ENCODE measurements at regions not wholly inside any gene's neighbourhood (a gene's known extent, or its start where the extent isn't known, plus 50 kb on each side); places are given as distances from the start of the nearest gene placed in this dataset.

DNA sequence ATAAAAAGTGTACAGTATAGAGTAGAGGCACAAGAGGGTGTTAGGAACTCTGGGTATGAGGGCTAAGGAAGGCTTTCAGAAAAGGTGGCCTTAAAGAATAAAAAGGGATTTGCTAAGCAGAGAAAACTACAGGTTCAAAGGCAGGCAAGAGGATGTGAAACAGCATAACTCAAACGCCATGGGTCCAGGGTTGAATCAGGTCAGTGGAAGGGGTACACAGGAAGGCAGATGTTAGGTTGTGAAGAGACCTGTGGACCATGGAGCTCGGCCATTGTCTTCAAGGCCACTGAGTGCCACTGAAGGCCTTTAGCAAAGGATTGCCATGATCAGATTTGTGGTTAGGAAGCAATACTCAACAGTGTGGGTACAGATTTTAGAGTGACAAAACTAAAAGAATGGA is 108.2 kb upstream of the FAM98A start:
- no peaks in the 10 kb centered on the region for H4K20me1 ChIP-seq (ENCODE audit: insufficient read depth)
- POLR2A ChIA-PET = no interaction called here
- WGBS (ENCODE audit: low lambda C conversion rate) = 0% methylated on average over 2 of the region's 2 CpGs

DNA sequence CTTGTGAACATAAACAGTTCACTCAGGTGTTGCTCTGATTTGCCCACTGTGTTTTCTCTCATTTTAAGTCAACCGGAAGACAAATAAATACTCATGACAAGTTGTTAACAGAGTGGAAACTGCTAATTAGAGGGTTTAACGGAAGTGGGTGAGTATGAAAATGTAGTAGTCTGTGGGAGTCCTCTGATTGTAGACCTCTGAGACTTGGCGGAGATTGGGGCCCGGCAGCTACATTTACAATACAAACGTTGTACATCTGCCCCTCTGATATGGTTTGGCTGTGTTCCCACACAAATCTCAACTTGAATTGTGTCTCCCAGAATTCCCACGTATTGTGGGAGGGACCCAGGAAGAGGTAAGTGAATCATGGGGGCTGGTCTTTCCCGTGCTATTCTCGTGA is 107.3 kb upstream of the FAM98A start:
- CTCF ChIA-PET = interaction anchor here (1.3 kb wide), 1 partner anchor 43 kb away, joined by 3 read pairs; no protein-coding TSS in a partner anchor
- TF ChIP-seq GABPA (IDR thresholded peaks at IDR 0.05; ENCODE audit: low read depth) (no peak), RCOR1 (IDR thresholded peaks at IDR 0.05; ENCODE audit: low read length) (no peak), TCF12 (IDR thresholded peaks at IDR 0.05) (no peak), JUND (IDR thresholded peaks at IDR 0.05) (no peak), NRF1 (IDR thresholded peaks at IDR 0.05; ENCODE audit: low read depth, low read length) (no peak), MEF2A (IDR thresholded peaks at IDR 0.05; ENCODE audit: borderline replicate concordance, low read depth) (no peak), EP300 (IDR thresholded peaks at IDR 0.05; ENCODE audit: borderline replicate concordance in 1 of 2, low read depth in 1 of 2, low read length in 1 of 2) (no peak)
- TF ChIP-seq, protein P1, sequence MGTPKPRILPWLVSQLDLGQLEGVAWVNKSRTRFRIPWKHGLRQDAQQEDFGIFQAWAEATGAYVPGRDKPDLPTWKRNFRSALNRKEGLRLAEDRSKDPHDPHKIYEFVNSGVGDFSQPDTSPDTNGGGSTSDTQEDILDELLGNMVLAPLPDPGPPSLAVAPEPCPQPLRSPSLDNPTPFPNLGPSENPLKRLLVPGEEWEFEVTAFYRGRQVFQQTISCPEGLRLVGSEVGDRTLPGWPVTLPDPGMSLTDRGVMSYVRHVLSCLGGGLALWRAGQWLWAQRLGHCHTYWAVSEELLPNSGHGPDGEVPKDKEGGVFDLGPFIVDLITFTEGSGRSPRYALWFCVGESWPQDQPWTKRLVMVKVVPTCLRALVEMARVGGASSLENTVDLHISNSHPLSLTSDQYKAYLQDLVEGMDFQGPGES (IDR thresholded peaks at IDR 0.05; ENCODE audit: low read depth, low read length) = no peak
- TF ChIP-seq, protein P2, sequence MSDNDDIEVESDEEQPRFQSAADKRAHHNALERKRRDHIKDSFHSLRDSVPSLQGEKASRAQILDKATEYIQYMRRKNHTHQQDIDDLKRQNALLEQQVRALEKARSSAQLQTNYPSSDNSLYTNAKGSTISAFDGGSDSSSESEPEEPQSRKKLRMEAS (IDR thresholded peaks at IDR 0.05; ENCODE audit: low read depth) = no peak
- TF ChIP-seq, protein P3, sequence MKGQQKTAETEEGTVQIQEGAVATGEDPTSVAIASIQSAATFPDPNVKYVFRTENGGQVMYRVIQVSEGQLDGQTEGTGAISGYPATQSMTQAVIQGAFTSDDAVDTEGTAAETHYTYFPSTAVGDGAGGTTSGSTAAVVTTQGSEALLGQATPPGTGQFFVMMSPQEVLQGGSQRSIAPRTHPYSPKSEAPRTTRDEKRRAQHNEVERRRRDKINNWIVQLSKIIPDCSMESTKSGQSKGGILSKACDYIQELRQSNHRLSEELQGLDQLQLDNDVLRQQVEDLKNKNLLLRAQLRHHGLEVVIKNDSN (IDR thresholded peaks at IDR 0.05; ENCODE audit: borderline replicate concordance, low read depth) = no peak

More for the DNA sequence above, 108.2 kb upstream of the FAM98A start:
- DNase-seq = no peak
- no peak overlapping the region for H2AFZ ChIP-seq (ENCODE audit: low read depth)
- no peaks in the 10 kb centered on the region for H3K36me3 ChIP-seq (replicated peaks in 1 of 2; ENCODE audit: control insufficient read depth in 1 of 2, insufficient read depth in 2 of 2, low read length in 1 of 2)
- no peaks in the 10 kb centered on the region for H3K4me1 ChIP-seq (ENCODE audit: control insufficient read depth in 1 of 2, insufficient read depth in 2 of 2, low read depth in 1 of 2, low read length in 1 of 2)
- no peak overlapping the region for H3K4me3 ChIP-seq (ENCODE audit: low read depth in 2 of 2, low read length in 1 of 2)
- TF ChIP-seq FOSL2 (IDR thresholded peaks at IDR 0.05; ENCODE audit: borderline replicate concordance, low read depth) (no peak), TEAD4 (IDR thresholded peaks at IDR 0.05; ENCODE audit: borderline replicate concordance, insufficient read depth) (no peak), MXI1 (IDR thresholded peaks at IDR 0.05; ENCODE audit: low read depth, low read length) (no peak), NFIC (IDR thresholded peaks at IDR 0.05; ENCODE audit: borderline replicate concordance) (no peak), SMC3 (IDR thresholded peaks at IDR 0.05; ENCODE audit: low read depth, low read length) (no peak), EP300 (IDR thresholded peaks at IDR 0.05; ENCODE audit: borderline replicate concordance in 1 of 2, low read depth in 1 of 2, low read length in 1 of 2) (no peak), YY1 (IDR thresholded peaks at IDR 0.05; ENCODE audit: low read depth) (no peak), RFX5 (IDR thresholded peaks at IDR 0.05; ENCODE audit: low read length) (no peak), NRF1 (IDR thresholded peaks at IDR 0.05; ENCODE audit: low read depth, low read length) (no peak), FOXJ3 (CRISPR knock-in tag; IDR thresholded peaks at IDR 0.05) (no peak), GABPA (IDR thresholded peaks at IDR 0.05; ENCODE audit: low read depth) (no peak), FOXM1 (IDR thresholded peaks at IDR 0.05; ENCODE audit: low read depth) (no peak), POLR2AphosphoS5 (IDR thresholded peaks at IDR 0.05; ENCODE audit: low read depth, low read length) (no peak), ELF1 (IDR thresholded peaks at IDR 0.05) (no peak)
- TF ChIP-seq, protein P4, sequence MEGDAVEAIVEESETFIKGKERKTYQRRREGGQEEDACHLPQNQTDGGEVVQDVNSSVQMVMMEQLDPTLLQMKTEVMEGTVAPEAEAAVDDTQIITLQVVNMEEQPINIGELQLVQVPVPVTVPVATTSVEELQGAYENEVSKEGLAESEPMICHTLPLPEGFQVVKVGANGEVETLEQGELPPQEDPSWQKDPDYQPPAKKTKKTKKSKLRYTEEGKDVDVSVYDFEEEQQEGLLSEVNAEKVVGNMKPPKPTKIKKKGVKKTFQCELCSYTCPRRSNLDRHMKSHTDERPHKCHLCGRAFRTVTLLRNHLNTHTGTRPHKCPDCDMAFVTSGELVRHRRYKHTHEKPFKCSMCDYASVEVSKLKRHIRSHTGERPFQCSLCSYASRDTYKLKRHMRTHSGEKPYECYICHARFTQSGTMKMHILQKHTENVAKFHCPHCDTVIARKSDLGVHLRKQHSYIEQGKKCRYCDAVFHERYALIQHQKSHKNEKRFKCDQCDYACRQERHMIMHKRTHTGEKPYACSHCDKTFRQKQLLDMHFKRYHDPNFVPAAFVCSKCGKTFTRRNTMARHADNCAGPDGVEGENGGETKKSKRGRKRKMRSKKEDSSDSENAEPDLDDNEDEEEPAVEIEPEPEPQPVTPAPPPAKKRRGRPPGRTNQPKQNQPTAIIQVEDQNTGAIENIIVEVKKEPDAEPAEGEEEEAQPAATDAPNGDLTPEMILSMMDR (IDR thresholded peaks at IDR 0.05) = no peak
- TF ChIP-seq, protein P3 (IDR thresholded peaks at IDR 0.05; ENCODE audit: borderline replicate concordance, low read depth) = no peak
- TF ChIP-seq, protein P5, sequence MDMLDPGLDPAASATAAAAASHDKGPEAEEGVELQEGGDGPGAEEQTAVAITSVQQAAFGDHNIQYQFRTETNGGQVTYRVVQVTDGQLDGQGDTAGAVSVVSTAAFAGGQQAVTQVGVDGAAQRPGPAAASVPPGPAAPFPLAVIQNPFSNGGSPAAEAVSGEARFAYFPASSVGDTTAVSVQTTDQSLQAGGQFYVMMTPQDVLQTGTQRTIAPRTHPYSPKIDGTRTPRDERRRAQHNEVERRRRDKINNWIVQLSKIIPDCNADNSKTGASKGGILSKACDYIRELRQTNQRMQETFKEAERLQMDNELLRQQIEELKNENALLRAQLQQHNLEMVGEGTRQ (IDR thresholded peaks at IDR 0.05; ENCODE audit: borderline replicate concordance, low read depth, low read length) = no peak
- TF ChIP-seq, protein P2 (IDR thresholded peaks at IDR 0.05; ENCODE audit: low read depth) = no peak
- H3F3A ChIP-seq (replicated peaks; ENCODE audit: insufficient read depth) = no peaks in the 10 kb centered on the region
- H3K27me3 ChIP-seq (ENCODE audit: insufficient read depth) = no peaks in the 10 kb centered on the region
- H3K9me2 ChIP-seq = no peaks in the 10 kb centered on the region
- H3K27ac ChIP-seq (ENCODE audit: low read depth in 2 of 2, low read length in 1 of 2) = no peak overlapping the region
- no peaks in the 10 kb centered on the region for H3K9me3 ChIP-seq
- CTCF ChIA-PET = no interaction called here
- H3K79me2 ChIP-seq (ENCODE audit: insufficient read depth) = no peaks in the 10 kb centered on the region
- no peak overlapping the region for H3K4me2 ChIP-seq
- no peak overlapping the region for H3K9ac ChIP-seq

More for the DNA sequence above, 107.3 kb upstream of the FAM98A start:
- Histone ChIP-seq H4K20me1 (ENCODE audit: insufficient read depth) (no peaks in the 10 kb centered on the region), H3K4me3 (ENCODE audit: low read depth in 2 of 2, low read length in 1 of 2) (no peak overlapping the region), H3K36me3 (replicated peaks in 1 of 2; ENCODE audit: control insufficient read depth in 1 of 2, insufficient read depth in 2 of 2, low read length in 1 of 2) (no peaks in the 10 kb centered on the region), H3K27ac (ENCODE audit: low read depth in 2 of 2, low read length in 1 of 2) (no peak overlapping the region), H3K4me1 (ENCODE audit: control insufficient read depth in 1 of 2, insufficient read depth in 2 of 2, low read depth in 1 of 2, low read length in 1 of 2) (no peaks in the 10 kb centered on the region), H3K9me2 (no peaks in the 10 kb centered on the region), H3K79me2 (ENCODE audit: insufficient read depth) (no peaks in the 10 kb centered on the region), H3K4me2 (no peak overlapping the region), H3F3A (replicated peaks; ENCODE audit: insufficient read depth) (no peaks in the 10 kb centered on the region), H2AFZ (ENCODE audit: low read depth) (no peak overlapping the region), H3K27me3 (ENCODE audit: insufficient read depth) (no peaks in the 10 kb centered on the region), H3K9me3 (no peaks in the 10 kb centered on the region), H3K9ac (no peak overlapping the region)
- WGBS (ENCODE audit: low lambda C conversion rate) = 25% methylated on average over 8 of the region's 8 CpGs
- POLR2A ChIA-PET = no interaction called here
- DNase-seq = no peak

Measured in SK-N-SH (cell line).